HG02642 (cell line): ENCODE measurements at regions not wholly inside any gene's neighbourhood (a gene's known extent, or its start where the extent isn't known, plus 50 kb on each side); places are given as distances from the start of the nearest gene placed in this dataset.
"Not testable (repeated sequence)": the region's sequence is repeated elsewhere in the genome, so short reads cannot be mapped to it uniquely, and the experiment has no call there.

Source experiments
- ATAC-seq: cut with Tn5 transposase; IDR thresholded peaks from one replicate; pipeline ENCODE4 v1.9.1; 2021; ENCODE audit warnings: mild to moderate bottlenecking; ENCODE audit not compliant: unreplicated experiment, poor library complexity

GRCh38 chr5:44074547-44074946 lies 314.7 kb downstream of the FGF10 start:
- not testable (repeated sequence) for ATAC-seq

DNA sequence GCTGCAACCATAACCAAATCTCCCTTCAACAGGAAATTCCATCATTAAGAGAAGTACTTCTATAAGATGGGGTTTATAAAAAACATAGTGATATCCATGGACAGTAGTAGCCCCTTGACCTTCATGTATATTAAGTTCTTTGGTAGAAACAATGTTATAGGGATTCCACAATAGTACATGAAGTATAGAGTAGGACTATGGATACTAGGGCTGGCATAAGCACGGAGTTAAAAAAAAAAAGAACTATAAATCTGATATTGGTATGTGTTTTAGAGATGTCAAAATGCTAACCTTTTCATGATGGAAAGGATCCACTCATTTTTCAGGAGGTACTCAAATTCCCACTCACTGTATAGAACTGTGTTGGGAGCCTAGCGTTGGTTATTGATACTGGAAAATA lies 337.6 kb downstream of the FGF10 start:
- no peak for ATAC-seq

- ATAC-seq: peak; percentile 65
These were observed 340.8 kb downstream of the FGF10 start for GRCh38 chr5:44048276-44048984.

DNA sequence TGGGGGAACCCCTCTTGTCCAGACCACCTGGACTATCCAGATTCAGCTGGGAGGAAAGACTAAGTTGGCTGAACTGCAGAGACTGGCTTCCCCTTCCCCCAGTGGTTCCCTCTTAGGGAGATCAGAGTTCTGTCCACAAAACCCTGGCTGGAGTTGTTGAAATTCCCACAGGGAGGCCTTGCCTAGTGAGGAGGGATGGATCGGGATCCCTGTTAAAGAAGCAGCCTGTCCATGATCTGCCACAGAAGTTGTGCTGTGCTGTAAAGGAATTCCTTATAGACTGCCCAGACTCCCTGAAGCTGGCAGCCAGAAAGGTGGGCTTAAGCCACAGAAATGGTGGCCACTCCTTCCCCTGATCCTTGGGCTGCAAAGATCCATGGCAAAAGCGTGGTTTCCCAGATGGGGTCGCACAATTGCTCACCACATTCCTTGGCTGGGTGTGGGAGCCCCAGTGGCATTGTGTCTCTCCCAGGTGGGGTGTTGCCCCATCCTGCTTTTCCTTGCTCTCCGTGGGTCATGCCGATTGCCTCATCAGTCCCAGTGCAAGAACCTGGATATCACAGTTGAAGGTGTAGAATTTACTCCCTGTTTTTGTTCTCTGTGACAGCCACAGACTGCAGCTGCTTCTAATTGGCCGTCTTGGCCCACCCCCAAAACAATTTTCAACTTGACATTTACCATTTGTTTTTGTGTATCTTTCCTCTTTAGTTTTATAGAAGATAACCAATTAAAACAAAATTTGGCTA lies 342.4 kb downstream of the FGF10 start:
- ATAC-seq: no peak

- not testable (repeated sequence) for ATAC-seq
These were observed 344.7 kb downstream of the FGF10 start for GRCh38 chr5:44044549-44044948.

DNA sequence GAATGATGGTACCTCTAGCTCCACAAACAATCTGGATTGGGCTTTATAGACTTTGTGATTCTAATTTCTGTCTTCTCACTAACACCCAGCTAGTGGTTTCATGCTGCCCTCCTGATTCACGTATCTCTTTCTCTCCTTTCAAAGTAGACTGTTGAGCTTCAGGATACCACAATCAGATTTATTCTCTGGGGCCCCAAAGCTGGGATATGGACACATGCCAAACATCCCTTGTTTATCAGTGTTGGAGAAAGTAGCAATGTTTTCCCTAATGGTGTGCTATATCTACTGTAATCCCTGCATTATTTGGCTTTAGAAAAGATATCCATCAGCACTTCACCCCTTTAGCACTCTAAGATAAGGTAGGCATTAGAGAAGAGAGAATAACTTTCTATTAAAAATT lies 361.0 kb downstream of the FGF10 start:
- no peak for ATAC-seq

- no peak for ATAC-seq
These were observed 366.6 kb downstream of the FGF10 start for GRCh38 chr5:44022622-44023021.

GRCh38 chr5:44011518-44011917 lies 377.7 kb downstream of the FGF10 start:
- ATAC-seq: no peak

DNA sequence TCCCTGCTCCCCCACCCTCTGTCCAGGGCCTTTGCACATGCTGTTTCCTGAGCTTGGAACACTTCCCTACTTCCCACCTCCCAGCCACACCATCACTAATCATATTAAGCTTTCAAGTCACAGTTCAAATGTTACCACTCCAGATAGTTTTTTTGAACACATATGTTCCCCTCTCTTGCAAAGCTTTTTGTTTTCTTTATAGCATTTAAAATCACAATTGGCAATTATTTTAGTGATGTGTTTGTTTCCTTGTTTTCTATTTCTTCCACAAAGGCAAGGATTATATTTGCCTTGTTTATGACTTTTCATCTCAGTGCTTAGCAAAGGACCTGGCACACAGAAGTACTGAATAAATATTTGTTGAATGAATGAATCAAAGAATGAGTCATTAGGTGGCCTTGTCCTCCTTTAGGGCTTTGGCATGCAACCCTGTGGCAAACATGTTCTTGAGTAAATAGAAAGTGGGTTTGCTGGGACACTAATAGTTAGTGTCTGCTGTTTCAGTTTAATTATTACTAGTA lies 386.8 kb downstream of the FGF10 start:
- ATAC-seq: no peak

GRCh38 chr5:44001675-44002380 lies 387.4 kb downstream of the FGF10 start:
- ATAC-seq: no peak

DNA sequence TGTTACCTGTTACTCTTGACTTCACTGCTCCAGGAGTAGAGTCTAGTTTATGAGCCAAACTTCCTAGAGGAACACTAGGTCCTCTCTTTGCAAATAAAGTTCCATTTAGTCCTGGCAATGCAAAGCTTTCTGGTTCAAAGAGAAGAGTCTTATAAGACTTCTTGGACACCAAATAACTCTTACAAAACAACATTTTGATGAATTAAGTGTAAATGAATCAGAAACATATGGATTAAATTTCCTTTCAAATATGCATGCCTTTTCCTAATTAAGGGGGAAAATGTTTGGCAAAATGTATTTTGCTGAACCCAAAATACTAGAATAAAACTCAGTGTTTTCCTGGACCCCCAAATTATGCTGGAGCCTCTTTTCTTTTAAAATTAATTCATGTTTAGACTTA lies 388.0 kb downstream of the FGF10 start:
- no peak for ATAC-seq

DNA sequence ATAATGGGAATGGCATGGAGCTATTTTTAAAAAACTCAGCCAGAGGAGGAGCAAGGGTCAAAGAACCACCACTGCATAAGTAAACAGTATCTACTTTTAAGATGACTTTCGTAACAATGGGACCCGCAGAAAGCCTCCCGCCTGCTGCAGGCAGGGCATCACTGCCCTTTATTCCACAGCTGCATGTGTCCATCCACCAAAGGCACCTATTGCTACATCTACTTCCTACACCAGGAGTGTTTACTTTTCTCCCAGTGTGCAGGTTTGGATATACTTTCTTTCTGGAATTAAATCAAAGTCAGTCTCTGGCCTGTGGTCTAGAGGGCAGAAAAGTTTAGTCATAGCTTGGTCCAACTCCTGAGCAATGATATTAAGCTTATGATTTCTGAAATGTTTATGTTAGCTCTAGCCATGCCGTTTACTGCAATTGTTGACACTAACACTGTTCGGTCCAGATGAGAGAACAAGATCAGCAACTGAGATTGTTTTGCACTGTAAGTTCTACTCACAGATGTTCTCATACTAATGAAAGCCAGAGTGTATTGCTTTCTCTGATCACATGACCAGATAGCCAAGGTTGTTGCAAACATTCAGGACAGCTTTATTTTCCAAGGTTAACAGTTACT lies 391.5 kb downstream of the FGF10 start:
- ATAC-seq: no peak

DNA sequence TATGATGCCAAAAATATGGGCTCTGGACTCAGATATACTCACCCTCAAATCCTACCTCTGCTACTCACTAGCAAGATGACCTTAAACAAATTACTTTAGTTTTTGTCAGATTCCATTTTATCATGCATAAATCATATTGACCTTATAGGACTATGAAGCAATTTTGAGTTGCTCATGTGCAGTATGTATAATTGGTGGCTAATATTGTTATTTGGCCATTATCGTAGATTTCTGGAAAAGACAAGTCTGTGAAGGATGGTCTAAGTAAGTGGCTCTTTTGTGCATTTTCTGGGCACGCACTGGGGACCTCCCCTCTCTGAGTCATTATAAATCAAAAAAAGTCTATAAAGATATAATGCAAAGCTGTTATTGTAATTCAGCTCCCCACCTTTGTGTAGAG lies 393.0 kb downstream of the FGF10 start:
- no peak for ATAC-seq

- no peak for ATAC-seq
These were observed 391.4 kb downstream of the NNT start for GRCh38 chr5:43994352-43994708.

DNA sequence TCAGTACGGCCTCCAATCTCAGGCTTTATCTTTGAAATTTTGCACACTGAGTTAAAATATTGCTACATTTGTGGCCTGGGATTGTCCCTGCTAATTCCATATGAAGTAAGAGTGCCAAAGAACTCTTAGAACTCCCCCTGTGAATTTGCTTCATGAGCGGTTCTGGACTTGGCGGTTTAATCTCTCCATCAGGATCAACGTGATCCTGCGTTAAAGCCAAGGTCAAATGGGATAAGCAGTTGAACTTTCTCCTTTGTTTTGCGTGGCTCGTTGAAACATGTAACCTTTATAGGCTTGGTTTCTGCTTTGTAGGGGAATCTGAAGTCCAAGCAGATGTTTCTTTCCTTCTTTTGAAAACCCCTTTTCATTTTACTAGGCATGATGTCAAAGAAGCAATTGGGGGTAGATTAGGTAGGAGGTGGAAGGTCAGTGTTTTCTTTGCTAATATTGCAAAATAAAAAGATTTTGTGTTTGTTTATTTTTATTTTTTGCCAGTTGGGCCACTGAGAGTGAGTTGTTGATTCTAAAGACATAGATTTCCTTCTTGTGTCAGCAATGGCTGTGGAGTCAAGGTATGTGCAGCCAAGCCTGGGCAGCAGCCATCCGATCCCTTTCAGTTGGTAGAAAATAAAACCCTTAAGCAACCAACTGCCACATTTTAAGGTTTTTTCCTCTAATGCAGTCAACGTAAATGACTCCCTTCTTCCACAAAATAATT lies 390.8 kb downstream of the NNT start:
- ATAC-seq: no peak

DNA sequence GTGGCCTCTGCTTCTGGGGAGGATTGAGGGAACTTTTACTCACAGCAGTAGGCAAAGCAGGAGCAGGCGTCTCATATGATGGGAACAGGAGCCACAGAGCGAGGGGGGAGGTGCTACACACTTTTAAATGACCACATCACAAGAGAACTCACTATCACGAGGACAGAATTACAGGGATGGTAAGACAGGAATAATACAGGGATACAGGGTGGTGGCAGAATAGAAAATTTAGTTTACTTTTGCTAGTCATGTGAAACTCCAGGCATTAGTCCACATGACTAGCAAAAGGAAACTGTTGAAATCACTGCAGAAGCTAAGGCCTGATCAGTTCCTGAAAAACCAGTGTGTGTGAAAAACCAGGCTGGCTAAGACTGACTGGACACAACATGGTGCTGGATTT lies 382.4 kb downstream of the NNT start:
- no peak for ATAC-seq

GRCh38 chr5:43981556-43981955 lies 378.6 kb downstream of the NNT start:
- ATAC-seq: no peak

GRCh38 chr5:43973908-43974307 lies 370.9 kb downstream of the NNT start:
- no peak for ATAC-seq

- ATAC-seq: no peak
These were observed 370.3 kb downstream of the NNT start for GRCh38 chr5:43973318-43973717.

- no peak for ATAC-seq
These were observed 364.2 kb downstream of the NNT start for GRCh38 chr5:43967165-43967564.
